NB4 (cell line): ENCODE measurements at regions not wholly inside any gene's neighbourhood (a gene's known extent, or its start where the extent isn't known, plus 50 kb on each side); places are given as distances from the start of the nearest gene placed in this dataset.

Experiments
- CTCF ChIP-seq: IDR thresholded peaks from one replicate; pipeline ENCODE4 v1.5.1; 2012; ENCODE audit warnings: low read depth, low read length
- POLR2A ChIP-seq: IDR thresholded peaks from 2 replicates; pipeline ENCODE4 v1.6.1; 2011; ENCODE audit warnings: mild to moderate bottlenecking; ENCODE audit not compliant: insufficient read length; ENCODE audit errors: extremely low read depth

GRCh38 chr6:134663800-134664535 is 285.9 kb downstream of the ALDH8A1 start:
- TF ChIP-seq CTCF (no peak), POLR2A (no peak)
